ENCODE measurements at regions not wholly inside any gene's neighbourhood (a gene's known extent, or its start where the extent isn't known, plus 50 kb on each side); places are given as distances from the start of the nearest gene placed in this dataset.

GRCh38 chr21:38186661-38187270 is 70.0 kb upstream of the KCNJ15 start:
- ATAC-seq (no peak), DNase-seq (ENCODE audit: low read depth, low spot score) (no peak), FAIRE-seq (no peak)
- no peak overlapping the region for H2AFZ ChIP-seq (ENCODE audit: control insufficient read depth, low read depth, low read length)
- ChIA-PET SMC1A (ENCODE audit: uncharacterized antibody, unreplicated experiment) (interaction anchor here (1.6 kb wide), 1 partner anchor 20 kb away, joined by 3 read pairs; no protein-coding TSS in a partner anchor), RAD21 (ENCODE audit: unreplicated experiment) (no interaction called here), CTCF (interaction anchor here (0.8 to 1.1 kb wide), 2 partner anchors 165 to 168 kb away, joined by 3 to 4 read pairs; no protein-coding TSS in a partner anchor), POLR2A (no interaction called here)
- H3K4me3 ChIP-seq, result no peak overlapping the region
- no peaks in the 10 kb centered on the region; the same call in 2 of the 3 replicates for H3K9me3 ChIP-seq (replicated peaks; ENCODE audit: control insufficient read depth, insufficient read depth, low read length)
- no peak overlapping the region for H3K4me2 ChIP-seq (ENCODE audit: control insufficient read depth, insufficient read depth)
- no TSS peak for BruUV-seq (replicated peaks)
- 70% methylated on average over 1 of the region's 1 CpG for WGBS (ENCODE audit: insufficient coverage, insufficient replicate concordance, low lambda C conversion rate, missing lambda C conversion rate)
- H4K20me1 ChIP-seq (ENCODE audit: control insufficient read depth, insufficient read depth), result no peaks in the 10 kb centered on the region
- H3K27ac ChIP-seq (ENCODE audit: control insufficient read depth, insufficient read depth), result no peak overlapping the region
- intact Hi-C loops (cut with micrococcal nuclease; ENCODE audit: unreplicated experiment), result no loop called here
- H3K27me3 ChIP-seq (replicated peaks in 1 of 2; ENCODE audit: control insufficient read depth in 2 of 2, insufficient read depth in 2 of 2, low read length in 1 of 2), result no peaks in the 10 kb centered on the region
- no peak for TF ChIP-seq MYB (IDR thresholded peaks at IDR 0.05; ENCODE audit: borderline replicate concordance, low read depth, low read length)
- H3K9ac ChIP-seq (ENCODE audit: control insufficient read depth, insufficient read depth, low read length), result no peak overlapping the region
- in situ Hi-C loops (cut with MboI), result no loop called here
- H3K79me2 ChIP-seq (ENCODE audit: control insufficient read depth, insufficient read depth, low read length), result no peaks in the 10 kb centered on the region
- no peaks in the 10 kb centered on the region for H3K4me1 ChIP-seq (ENCODE audit: control insufficient read depth, insufficient read depth, low read length)
- H3K36me3 ChIP-seq (ENCODE audit: control insufficient read depth in 2 of 2, insufficient read depth in 2 of 2, low read length in 1 of 2), result no peaks in the 10 kb centered on the region

- ChIA-PET RAD21 (ENCODE audit: unreplicated experiment) (no interaction called here), POLR2A (no interaction called here), SMC1A (ENCODE audit: uncharacterized antibody, unreplicated experiment) (interaction anchor here (0.7 to 1.6 kb wide), 4 partner anchors 8 to 28 kb away, joined by 3 to 4 read pairs (median 3); no protein-coding TSS in a partner anchor), CTCF (interaction anchor here (0.7 to 1.2 kb wide), 2 partner anchors 106 to 165 kb away, joined by 3 read pairs; no protein-coding TSS in a partner anchor)
- Histone ChIP-seq H3K27ac (ENCODE audit: control insufficient read depth, insufficient read depth) (no peak overlapping the region), H3K4me1 (ENCODE audit: control insufficient read depth, insufficient read depth, low read length) (no peaks in the 10 kb centered on the region), H3K27me3 (replicated peaks in 1 of 2; ENCODE audit: control insufficient read depth in 2 of 2, insufficient read depth in 2 of 2, low read length in 1 of 2) (no peaks in the 10 kb centered on the region), H3K4me2 (ENCODE audit: control insufficient read depth, insufficient read depth) (no peak overlapping the region), H3K79me2 (ENCODE audit: control insufficient read depth, insufficient read depth, low read length) (no peaks in the 10 kb centered on the region), H3K36me3 (ENCODE audit: control insufficient read depth in 2 of 2, insufficient read depth in 2 of 2, low read length in 1 of 2) (no peaks in the 10 kb centered on the region), H4K20me1 (ENCODE audit: control insufficient read depth, insufficient read depth) (no peaks in the 10 kb centered on the region), H2AFZ (ENCODE audit: control insufficient read depth, low read depth, low read length) (no peak overlapping the region), H3K4me3 (no peak overlapping the region), H3K9ac (ENCODE audit: control insufficient read depth, insufficient read depth, low read length) (no peak overlapping the region), H3K9me3 (replicated peaks; ENCODE audit: control insufficient read depth, insufficient read depth, low read length) (no peaks in the 10 kb centered on the region; the same call in 2 of the 3 replicates)
- DNase-seq (ENCODE audit: low read depth, low spot score), result no peak
- intact Hi-C loops (cut with micrococcal nuclease; ENCODE audit: unreplicated experiment) (no loop called here), in situ Hi-C loops (cut with MboI) (no loop called here)
- FAIRE-seq, result no peak
- no peak for ATAC-seq
- BruUV-seq (replicated peaks), result no TSS peak
- 0% methylated on average over 1 of the region's 1 CpG for WGBS (ENCODE audit: insufficient coverage, insufficient replicate concordance, low lambda C conversion rate, missing lambda C conversion rate)
- TF ChIP-seq SPI1 (IDR thresholded peaks at IDR 0.05; ENCODE audit: borderline replicate concordance, insufficient read depth, low read depth, low read length), result no peak
Observed at GRCh38 chr21:38188037-38188436, 68.8 kb upstream of the KCNJ15 start.
